NCI-H2107 treated with DMSO at 0.1 percent for 48 hours (cell line): ENCODE measurements at regions not wholly inside any gene's neighbourhood (a gene's known extent, or its start where the extent isn't known, plus 50 kb on each side); places are given as distances from the start of the nearest gene placed in this dataset.

Experiments used
- DNase-seq: peaks from one replicate; lab custom pipeline; 2025; ENCODE audit not compliant: unreplicated experiment; lab: John Stamatoyannopoulos, UW

DNA sequence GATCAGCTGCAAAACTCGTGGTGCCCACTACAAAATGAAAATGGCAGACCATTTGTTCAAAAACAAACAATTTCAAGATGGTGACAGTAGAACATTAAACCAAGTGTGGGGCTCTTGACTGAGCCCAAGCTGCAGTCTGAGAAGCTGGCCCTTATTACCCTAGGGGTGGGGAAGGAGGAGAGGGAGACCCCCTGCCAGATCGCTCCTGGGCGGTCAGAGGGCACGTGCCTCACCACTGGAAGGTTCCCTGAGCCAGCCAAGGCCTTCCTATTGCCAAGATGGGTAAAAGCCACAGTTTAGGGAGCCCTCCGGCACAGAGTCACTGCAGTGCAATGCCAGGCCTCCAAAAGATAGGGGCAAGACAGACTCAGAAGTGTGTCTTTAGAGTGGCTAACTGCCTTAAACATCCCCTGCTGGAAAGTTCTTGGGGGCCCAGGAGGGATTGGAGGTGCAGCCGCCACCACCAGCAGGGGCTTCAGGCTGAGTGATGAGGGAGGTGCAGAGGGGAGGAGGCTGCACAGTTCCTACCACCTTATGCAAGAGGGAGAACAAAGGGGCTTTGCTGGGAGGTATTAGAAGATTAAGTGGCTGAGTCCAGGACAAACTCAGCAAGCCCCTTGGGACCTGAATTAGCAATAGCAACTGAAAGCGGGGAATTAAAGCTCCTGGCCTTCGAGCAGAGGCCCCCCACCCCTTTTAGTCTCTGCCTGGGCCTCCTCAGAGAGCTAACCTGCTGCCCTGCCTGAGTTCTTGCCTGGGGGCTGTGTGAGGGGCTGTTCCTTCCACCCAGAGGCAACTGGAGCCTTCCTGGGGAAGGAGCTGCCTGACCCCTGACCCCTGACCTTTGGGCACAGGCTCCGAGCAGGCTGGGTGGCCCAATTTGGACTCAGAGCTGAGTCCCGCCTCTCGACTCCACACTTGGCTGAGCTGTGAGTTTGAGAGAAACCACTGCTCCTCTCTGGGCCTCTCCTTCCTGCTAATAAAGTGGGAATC is 88.4 kb downstream of the VEGFA start:
- DNase-seq, result no peak

DNA sequence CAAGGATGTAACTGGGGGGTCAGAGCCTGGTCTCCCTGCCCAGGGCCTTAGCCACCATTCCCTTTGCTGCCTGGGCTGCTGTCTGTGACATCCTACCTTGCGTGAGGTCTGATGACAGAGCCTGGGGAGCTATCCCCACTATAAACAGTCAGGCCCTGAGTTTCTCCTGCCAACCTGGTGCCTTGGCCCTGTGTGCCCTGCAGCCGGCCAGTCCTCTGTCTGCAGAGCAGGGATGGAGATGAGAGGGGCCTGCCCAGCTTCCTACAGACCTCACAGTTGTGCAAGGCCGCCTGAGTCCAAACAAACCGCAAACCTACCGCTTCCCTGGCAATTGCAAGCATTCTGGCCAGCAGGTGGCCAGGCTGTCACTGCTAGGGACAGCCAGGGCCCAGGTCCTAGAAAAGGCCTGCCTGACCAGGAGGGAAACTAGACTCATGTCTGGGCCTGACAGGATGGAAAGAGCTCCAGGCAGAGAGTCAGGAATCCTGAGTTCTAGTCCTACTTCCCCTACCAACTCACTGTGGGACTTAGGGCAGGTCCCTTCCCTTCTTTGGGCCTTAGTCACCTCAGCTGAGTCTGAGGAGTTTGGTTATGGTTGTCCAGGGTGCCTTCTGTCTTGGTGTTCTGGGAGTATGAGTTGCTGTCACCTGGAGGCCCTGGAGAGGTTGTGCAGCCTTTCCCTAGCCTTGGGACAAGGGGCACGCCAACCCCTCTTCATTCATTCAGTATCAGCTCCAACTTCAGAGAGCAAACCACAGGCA is 86.2 kb downstream of the VEGFA start:
- DNase-seq, result no peak

DNA sequence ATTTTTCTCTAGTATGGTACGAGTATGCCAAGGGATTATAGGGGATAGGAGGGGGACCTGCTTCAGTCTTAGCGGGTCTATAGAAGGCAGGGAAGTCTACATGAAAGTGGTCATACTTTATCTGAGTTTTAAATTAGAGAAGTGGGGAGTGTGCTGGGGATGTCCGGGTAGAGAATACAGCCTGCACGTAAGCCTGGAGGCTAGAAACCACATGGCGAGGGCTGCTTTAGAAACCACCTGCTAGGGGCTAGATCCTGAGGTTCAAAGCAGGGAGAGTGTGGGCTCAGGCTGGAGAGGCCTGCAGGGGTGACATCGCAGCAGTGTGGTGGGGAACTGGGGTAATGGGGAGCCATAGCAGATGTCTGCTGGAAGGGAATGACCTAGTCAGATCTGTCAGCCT is 85.2 kb downstream of the VEGFA start:
- no peak for DNase-seq

DNA sequence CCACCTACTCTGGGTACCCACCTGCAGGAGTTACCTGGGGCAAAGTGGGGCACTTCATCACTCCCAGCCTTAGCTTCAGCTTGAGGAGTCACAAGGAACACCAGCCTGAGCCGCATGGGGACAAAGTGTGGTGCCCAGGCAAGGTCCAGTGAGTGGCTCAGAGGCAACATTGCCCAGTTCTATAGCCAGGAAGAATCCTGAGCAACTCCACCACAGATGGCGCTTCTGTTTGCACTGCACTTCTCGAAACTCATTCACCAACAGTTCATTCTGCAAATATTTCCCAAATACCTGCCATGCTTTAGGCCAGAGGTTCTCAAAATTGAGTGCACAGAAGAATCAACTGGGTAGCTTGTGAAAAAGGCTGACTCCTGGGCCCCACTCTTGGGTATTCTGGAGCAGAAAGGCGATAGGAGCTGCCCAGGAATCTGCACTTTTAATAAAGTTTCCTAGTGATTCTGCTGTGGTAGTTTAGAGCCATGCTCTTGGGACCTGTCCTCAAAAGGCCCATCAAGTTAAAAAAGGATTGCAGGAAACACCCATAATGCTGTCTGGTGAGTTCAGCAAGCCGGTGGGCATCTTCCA is 83.1 kb downstream of the VEGFA start:
- no peak for DNase-seq

DNA sequence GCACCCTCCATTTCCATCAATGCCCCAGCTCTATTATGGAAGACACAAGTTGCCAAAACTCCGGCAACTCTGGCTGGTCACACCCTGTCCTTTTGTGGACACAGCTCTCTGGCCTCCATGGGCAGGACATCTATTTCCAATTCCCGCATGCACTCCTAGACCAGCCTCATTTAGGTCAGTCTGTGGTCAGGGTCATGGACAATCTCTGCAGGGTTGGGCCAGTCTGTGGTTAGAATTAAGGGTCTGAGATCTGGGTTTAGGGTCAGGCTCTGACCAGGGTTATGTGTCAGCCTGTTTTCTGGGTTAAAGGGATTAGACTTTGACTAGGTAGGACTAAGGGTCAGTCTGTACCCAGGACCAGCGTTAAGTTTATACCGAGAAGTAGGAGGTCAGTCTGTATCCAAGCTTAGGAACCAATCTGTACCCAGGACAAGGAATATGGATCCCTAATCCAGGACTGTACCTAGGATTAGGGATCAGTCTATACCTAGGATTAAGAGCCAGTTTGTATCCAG is 82.4 kb downstream of the VEGFA start:
- no peak for DNase-seq

DNA sequence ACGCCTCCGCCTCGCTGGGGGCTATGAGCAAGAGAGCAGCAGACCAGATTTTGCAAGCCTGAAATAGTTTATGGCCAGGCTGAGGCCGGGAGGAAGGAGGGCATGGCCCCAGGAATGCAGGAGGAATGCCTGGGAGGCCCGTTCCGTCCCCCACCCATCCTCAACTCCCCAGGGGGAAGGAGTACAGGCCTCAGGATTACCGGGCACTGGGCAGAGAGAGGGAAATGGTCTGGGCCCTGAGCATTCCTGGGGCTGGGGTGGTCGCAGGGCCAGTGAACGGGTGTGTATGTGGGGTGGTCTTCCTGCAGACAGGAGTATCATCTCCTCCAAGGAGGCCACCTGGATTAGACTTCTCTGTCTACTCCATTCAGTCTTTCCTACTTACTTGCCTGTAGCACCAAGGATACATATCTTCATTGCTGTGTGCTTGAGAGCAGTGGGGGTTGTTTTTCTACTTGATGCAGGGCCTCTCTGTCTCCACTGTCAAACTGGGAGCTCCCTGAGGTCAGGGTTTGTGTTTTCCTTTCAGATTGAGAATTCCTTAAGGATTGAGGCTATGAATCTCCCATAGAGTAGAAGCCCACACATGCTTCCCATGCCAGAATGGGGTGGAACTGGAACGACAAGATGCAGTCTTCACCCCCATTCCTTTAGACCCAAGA is 81.3 kb downstream of the VEGFA start:
- no peak for DNase-seq

DNA sequence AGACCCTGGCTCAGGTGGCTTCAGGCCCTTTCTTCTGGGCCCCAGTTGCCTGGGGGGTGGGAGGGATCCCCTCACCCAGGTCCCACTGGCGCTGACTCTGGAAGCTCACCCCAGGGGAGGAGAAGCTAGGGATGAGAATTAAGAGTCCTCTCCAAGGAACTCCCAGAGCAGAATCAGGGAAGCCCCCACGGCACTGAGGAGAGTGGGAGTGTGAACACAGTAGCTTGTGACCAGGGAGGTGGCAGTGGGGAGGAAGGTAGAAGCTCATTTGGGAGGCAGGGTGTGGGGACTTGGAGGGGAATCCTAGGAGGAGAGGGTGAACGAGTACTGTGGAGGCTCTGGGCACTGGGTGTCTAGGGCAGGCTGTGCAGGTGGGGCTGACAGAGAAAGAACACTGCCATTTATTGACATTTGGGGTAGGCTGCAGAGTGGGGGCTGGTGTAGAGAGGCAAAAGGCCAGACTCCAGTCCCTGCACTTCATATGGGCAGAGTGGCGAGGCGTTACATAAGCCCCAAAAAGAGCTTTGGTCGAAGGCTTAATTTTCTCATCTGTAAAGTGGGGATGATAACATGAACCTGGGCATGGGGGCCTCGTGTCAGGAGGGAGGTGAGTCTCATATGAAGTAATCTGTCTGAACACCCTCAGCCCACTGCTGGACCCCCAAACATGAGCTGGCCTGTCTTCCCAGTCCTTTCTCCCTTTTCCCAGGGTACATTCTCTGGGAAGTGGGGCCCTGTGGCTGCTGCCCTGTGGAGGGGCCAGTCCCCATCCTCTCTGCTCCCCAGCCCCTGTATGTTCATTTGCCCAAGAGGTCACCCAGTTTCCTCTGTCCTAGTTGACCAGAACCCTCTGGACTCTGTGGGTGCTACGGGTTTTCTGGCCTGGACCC is 80.5 kb downstream of the VEGFA start:
- DNase-seq, result no peak

DNA sequence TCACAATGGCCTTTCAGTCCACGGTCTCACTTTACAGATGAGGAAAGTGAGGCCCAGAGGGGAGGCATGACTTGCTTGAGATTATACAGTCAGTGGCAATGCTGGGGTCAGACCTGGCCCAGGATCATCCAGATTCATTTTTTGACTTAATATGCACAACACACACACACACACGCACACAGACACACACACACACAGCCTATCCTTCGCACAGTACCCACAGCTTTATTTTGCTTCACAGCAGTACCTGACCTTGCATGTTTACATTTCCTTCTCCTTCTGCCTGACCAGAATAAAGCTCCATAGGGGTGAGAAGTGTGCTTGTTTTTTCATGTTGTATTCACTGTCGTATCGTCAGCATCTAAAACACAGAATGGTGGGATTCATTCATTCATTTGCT is 79.8 kb downstream of the VEGFA start:
- DNase-seq, result no peak

DNA sequence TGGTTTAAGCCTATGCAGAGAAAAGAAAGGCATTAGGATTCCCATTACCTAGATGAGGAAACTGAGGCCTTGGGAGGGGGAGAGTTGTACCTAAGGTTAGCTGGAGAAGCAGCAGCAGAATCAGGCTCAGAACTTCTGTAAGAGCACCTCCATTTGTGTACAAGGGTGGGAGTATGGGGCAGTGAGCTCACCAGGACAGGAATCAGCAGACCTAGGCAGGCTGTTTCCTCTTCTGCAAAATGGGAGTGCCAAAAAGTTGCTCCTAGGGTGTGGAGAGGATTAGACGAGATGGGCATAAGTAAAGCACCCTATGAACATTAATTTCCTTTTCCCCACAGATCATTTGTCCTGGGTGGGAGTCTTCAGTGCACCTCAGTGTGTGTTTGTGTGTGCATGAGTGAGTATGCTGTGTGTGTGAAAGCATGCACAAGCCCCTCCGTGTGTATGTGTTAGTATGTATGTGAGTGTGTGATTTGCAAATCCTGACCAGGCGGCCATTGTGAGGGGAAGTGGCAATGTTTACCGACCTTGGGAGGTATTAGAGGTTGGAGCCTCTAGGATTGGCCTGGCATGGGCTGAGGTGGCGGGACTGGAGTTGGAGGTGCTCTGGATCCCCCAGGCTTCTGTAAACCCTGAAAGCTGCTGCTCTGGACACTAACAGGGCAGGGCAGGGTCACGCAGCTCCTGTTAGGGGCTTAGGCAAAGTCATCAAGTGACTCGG is 78.8 kb downstream of the VEGFA start:
- DNase-seq, result no peak

DNA sequence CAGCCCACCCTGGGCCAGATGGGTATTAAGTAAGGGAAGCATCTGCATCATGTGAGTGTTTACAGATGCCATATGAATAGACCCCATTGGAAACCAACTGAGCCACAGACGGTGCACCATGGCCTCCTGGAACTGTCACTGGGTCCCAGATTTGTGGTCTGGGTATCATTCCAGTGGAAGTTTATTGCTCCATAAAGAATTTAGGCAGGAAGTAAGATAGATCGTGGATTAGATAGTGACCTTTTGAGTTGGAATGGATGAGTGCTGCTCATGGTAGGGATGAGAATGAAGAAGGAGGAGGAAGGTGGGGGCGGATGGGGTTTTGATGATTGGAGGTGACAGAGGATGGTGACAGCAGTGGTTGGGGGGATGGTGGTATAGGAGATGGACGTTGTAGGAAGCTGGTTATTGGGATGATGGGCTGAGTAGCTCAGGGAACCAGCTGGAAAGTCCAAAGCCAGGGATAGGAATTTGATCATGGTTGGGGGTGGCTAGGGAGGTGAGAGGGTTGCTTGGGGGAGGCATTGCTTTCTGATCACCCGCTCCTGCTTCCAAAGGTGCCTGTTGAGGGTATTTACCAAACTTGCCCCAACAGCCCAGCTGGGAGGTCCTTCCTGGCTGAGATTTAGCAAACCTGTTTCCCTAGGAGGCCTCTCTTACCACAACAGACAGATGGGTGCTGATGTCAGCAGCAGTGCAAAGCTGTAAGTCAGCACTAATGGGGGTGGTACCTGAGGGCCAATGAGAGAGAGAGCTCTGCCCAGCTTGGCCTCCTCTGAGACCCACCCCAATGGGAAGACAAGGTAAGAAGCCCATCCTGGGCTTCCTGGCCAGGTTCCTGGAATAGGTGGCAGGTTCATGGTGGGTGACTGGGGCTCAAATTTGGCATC is 78.0 kb downstream of the VEGFA start:
- DNase-seq, result no peak

DNA sequence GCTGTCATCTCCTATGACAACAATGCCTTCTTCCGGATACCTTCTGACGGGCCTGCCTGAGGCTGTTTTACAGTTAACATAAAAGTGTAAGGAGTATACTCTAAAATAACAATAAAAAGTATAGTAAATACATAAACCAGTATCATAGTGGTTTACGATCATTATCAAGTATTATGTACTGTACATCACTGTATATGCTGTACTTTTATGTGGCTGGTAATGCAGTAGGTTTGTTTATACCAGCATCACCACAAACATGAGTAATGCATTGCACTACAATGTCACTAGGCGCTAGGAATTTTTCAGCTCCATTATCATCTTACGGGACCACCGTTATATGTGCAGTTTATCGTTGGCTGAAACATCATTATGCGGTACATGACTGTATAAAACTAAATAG is 76.5 kb downstream of the VEGFA start:
- DNase-seq, result no peak

DNA sequence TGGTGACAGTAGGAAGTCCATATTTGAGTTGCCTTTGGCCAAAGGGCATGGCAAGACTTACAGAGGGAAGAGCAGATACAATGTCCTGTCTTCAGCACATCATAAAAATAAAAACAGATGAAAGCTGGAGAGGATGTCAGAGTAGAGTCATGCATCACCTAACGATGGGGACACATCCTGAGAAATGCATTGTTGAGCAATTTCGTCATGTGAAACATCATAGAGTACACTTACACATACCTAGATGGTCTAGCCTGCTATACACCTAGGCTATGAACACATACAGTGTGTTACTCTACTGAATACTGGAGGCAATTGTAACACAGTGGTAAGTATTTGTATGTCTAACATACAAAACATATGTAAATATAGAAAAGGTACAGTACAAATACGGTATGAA is 75.6 kb downstream of the VEGFA start:
- DNase-seq, result no peak

DNA sequence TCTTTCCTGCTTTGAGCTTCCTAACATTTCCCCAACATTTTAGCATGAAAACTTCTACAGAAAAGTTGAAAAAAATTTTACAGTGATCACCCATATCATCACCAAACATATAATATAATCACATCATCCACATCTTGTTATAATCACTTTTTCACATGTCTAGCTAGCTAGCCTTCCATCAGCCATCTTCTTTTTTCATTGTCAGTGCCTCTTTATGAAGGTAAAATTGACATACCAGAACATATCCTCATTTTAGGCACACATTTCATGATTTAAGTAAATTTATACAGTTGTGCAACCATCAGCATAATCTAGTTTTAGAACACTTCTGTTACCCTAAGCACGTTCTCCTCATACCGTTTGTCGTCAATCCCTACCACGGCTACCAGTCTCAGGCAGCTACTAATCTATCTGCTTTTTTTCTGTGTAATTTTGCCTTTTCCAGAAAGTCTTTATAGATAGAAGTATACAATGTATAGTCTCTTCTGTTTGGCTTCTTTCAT is 73.7 kb downstream of the VEGFA start:
- no peak for DNase-seq

DNA sequence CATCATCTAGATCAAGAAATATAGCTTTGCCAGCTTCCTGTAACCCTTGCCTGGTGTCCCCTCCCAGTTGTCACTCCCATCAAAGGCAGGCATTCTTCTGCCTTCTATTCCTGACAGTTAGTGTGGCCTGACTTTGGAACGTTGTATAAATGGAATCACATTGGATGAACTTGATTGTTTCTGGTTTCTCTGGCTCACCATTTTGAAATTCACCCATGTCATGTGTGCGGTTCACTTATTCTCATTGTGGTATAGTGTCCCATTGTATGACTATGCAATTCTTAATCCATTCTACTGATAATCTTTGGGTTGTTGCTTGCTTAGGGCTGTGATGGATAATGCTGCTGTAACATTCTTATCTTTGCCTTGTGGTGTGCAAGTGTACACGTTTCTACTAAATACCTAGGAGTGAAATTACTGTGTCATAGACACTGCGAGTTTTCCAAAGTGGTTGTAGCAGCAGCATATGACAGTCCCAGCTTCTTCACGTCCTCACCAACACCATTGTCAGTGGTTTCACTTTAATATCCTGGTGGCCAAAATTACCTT is 73.2 kb downstream of the VEGFA start:
- DNase-seq, result no peak

DNA sequence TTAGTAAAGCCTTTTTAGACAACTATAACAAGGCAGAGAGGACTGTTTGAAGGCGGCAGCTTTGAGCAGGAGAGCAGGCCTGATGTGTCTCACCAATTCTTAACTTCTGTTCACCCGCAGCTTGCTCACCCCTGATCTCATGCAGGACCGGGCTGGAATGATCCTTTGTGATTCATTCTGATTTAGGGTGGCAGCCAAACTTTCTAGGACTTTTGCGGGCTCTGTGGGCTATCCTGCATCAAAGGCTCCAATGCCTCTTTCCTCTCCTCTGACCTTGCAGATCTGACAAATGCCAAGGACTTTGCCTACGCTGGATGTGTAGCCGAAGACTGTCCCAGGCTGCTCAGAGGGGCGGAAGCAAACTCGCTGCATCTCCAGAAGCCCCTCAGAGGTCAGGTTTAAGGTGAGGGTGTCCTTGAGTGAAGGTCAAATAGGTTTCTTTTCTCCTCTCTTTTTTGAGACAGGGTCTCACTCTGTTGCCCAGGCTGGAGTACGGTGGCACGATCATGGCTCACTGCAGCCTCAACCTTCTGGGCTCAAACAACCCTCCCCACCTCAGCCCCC is 72.3 kb downstream of the VEGFA start:
- no peak for DNase-seq

DNA sequence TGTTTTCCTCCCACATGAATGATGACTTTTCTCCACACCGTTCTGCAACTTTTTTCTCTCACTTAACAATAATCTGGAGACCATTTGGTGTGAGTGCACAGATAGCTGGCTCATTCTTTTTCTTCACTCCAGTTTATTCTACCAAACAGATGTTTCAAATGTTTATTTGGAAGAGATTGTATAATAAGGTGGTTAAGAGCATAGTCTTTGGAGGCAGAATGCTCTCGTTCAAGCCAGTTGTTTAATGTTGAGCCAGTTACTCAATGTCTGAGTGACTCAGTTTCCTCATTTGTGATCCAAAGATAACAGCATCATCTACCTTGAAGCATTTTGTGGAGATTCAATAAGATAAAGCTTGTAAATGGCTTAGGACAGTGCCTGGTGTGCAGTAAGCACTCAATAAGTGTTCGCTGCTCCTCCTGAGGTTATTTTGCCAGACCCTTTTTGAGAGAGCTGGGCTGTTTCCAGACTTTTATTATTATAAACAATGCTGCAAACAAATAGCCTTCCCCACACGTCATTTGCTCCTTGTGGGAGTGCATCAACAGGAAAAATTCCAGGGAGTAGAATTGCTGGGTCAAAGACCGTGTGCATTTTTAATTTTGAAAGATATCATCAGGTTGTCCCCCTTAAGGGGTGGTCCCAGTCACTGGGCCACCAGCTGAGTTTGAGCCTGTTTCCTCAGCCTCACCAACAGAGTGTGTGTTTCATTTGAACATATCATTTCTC is 70.6 kb downstream of the VEGFA start:
- no peak for DNase-seq
